ENCODE measurements at regions not wholly inside any gene's neighbourhood (a gene's known extent, or its start where the extent isn't known, plus 50 kb on each side); places are given as distances from the start of the nearest gene placed in this dataset.

GRCh38 chr7:79953130-79953529 lies 181.5 kb upstream of the GNAI1 start:
- H3K36me3 ChIP-seq: no peaks in the 10 kb centered on the region
- H3K4me1 ChIP-seq: no peaks in the 10 kb centered on the region
- no peak overlapping the region for H3K4me3 ChIP-seq
- H3K27me3 ChIP-seq (ENCODE audit: low read depth): no peaks in the 10 kb centered on the region
- intact Hi-C loops (cut with DNase I): no loop called here
- no peak overlapping the region for H3K27ac ChIP-seq
- DNase-seq: no peak
- no peaks in the 10 kb centered on the region for H3K9me3 ChIP-seq
- TF ChIP-seq, protein P1, sequence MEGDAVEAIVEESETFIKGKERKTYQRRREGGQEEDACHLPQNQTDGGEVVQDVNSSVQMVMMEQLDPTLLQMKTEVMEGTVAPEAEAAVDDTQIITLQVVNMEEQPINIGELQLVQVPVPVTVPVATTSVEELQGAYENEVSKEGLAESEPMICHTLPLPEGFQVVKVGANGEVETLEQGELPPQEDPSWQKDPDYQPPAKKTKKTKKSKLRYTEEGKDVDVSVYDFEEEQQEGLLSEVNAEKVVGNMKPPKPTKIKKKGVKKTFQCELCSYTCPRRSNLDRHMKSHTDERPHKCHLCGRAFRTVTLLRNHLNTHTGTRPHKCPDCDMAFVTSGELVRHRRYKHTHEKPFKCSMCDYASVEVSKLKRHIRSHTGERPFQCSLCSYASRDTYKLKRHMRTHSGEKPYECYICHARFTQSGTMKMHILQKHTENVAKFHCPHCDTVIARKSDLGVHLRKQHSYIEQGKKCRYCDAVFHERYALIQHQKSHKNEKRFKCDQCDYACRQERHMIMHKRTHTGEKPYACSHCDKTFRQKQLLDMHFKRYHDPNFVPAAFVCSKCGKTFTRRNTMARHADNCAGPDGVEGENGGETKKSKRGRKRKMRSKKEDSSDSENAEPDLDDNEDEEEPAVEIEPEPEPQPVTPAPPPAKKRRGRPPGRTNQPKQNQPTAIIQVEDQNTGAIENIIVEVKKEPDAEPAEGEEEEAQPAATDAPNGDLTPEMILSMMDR (IDR thresholded peaks at IDR 0.05): no peak
- ATAC-seq: no peak

DNA sequence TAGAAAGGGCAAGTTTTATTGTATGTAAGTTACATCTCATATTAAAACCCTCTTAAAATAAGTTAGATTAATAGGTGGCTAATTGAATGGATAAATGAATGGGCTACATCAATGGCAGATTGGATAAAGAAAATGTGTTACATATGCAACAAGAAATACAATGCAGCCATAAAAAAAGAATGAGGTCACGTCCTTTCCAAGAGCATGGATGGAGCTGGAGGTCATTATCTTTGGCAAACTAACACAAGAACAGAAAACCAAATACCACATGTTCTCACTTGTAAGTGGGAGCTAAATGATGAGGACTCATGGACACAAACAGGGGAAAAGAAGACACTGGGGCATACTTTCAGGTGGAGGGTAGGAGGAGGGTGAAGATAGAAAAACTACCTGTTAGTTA lies 182.2 kb upstream of the GNAI1 start:
- TF ChIP-seq, protein P1 (IDR thresholded peaks at IDR 0.05): no peak
- no peak overlapping the region for H3K27ac ChIP-seq
- H3K9me3 ChIP-seq: no peaks in the 10 kb centered on the region
- no peak overlapping the region for H3K4me3 ChIP-seq
- no peaks in the 10 kb centered on the region for H3K36me3 ChIP-seq
- H3K4me1 ChIP-seq: no peaks in the 10 kb centered on the region
- DNase-seq (no peak), ATAC-seq (no peak)
- intact Hi-C loops (cut with DNase I): no loop called here
- no peaks in the 10 kb centered on the region for H3K27me3 ChIP-seq (ENCODE audit: low read depth)

GRCh38 chr7:79951415-79951814 lies 183.2 kb upstream of the GNAI1 start:
- H3K27me3 ChIP-seq (ENCODE audit: low read depth): no peaks in the 10 kb centered on the region
- no peaks in the 10 kb centered on the region for H3K9me3 ChIP-seq
- H3K27ac ChIP-seq: no peak overlapping the region
- no peaks in the 10 kb centered on the region for H3K4me1 ChIP-seq
- intact Hi-C loops (cut with DNase I): no loop called here
- H3K4me3 ChIP-seq: no peak overlapping the region
- TF ChIP-seq, protein P1 (IDR thresholded peaks at IDR 0.05): no peak
- no peaks in the 10 kb centered on the region for H3K36me3 ChIP-seq
- ATAC-seq: no peak
- DNase-seq: no peak

GRCh38 chr7:79949778-79950177 lies 184.9 kb upstream of the GNAI1 start:
- no peaks in the 10 kb centered on the region for H3K9me3 ChIP-seq
- ATAC-seq (no peak), DNase-seq (no peak)
- TF ChIP-seq, protein P1 (IDR thresholded peaks at IDR 0.05): no peak
- intact Hi-C loops (cut with DNase I): no loop called here
- H3K36me3 ChIP-seq: no peaks in the 10 kb centered on the region
- H3K4me1 ChIP-seq: no peaks in the 10 kb centered on the region
- no peak overlapping the region for H3K4me3 ChIP-seq
- H3K27ac ChIP-seq: no peak overlapping the region
- no peaks in the 10 kb centered on the region for H3K27me3 ChIP-seq (ENCODE audit: low read depth)

DNA sequence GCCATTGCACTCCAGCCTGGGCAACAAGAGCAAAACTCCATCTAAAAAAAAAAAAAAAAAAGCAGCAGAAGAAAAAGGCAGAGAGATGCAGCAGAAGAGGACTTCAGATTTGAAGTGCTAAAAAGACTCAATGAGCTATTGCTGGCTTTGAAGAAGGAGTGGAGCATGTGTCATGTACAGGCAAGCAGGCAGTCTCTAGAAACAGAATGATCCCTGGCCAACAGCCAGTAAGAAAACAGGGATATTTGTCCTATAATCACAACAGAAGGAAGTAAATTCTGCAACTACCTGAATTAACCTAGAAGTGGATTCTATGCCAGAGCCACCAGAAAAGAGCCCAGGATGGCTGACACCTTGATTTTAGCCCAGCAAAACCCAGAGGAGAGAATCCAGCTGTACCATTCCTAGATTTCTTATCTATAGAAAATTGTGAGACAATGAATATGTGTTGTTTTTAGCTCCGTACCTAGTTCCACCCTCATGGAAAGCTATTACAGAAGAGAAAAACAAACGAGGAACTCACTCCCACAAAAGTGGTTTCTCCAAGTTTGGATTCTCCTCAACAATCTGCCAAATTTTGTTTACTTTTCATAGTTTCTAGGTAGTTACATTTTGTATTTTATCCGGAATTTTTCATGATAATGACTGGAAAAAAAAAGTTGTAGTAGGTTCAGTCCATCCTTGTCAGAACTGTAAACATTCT lies 198.2 kb upstream of the GNAI1 start:
- Histone ChIP-seq H3K9me3 (no peaks in the 10 kb centered on the region), H3K27me3 (ENCODE audit: low read depth) (no peaks in the 10 kb centered on the region), H3K4me3 (no peak overlapping the region), H3K4me1 (no peaks in the 10 kb centered on the region), H3K36me3 (no peaks in the 10 kb centered on the region), H3K27ac (no peak overlapping the region)
- intact Hi-C loops (cut with DNase I): no loop called here
- DNase-seq (no peak), ATAC-seq (no peak)
- TF ChIP-seq, protein P1 (IDR thresholded peaks at IDR 0.05): no peak

Measured in lower lobe of right lung (tissue), 2 donors.